Cardiac fibroblast (primary cell): ENCODE measurements at regions not wholly inside any gene's neighbourhood (a gene's known extent, or its start where the extent isn't known, plus 50 kb on each side); places are given as distances from the start of the nearest gene placed in this dataset.
A peak's percentile ranks its signal among the peaks of the same experiment; 100 is the strongest.

ENCODE experiments used
- DNase-seq, 2 donors: peaks; one replicate each; pipeline versions ENCODE4 v3.0.0 to v3.0.0-alpha.2; 2010; ENCODE audit warnings: low read depth in 2 of 2
- H3K4me3 ChIP-seq, 2 donors: replicated peaks in 1 of 2; 1 replicate in 1 of 2; 2 replicates in 1 of 2; pipeline ENCODE4 v1.5.1; 2011; ENCODE audit warnings: low read depth in 2 of 2, low read length in 2 of 2, mild to moderate bottlenecking in 2 of 2, moderate library complexity in 1 of 2
- CTCF ChIP-seq: IDR thresholded peaks from one replicate; pipeline ENCODE4 v1.5.1; 2011; ENCODE audit warnings: low read depth, mild to moderate bottlenecking, low read length, inconsistent platforms

GRCh38 chr15:45914425-45914824, 279.6 kb downstream of the SQOR start:
- H3K4me3 ChIP-seq: no peak overlapping the region
- TF ChIP-seq CTCF: no peak
- DNase-seq: peak in 1 of 2 donors; percentile 5

GRCh38 chr15:45918839-45919238, 284.0 kb downstream of the SQOR start:
- TF ChIP-seq CTCF: no peak
- no peak overlapping the region for H3K4me3 ChIP-seq

GRCh38 chr15:45919806-45920205, 285.0 kb downstream of the SQOR start:
- no peak for TF ChIP-seq CTCF
- peak; percentile 73 to 89 for DNase-seq
- H3K4me3 ChIP-seq: no peak overlapping the region

More at GRCh38 chr15:45918839-45919238, 284.0 kb downstream of the SQOR start:
- peak; percentile 32 to 53 for DNase-seq

GRCh38 chr15:45921376-45921775, 286.5 kb downstream of the SQOR start:
- peak; percentile 22 to 23 for DNase-seq
- no peak for TF ChIP-seq CTCF
- H3K4me3 ChIP-seq: no peak overlapping the region

GRCh38 chr15:45921978-45922377, 287.1 kb downstream of the SQOR start:
- no peak overlapping the region for H3K4me3 ChIP-seq
- no peak for TF ChIP-seq CTCF
- no peak for DNase-seq

- DNase-seq: no peak
- no peak overlapping the region for H3K4me3 ChIP-seq
- no peak for TF ChIP-seq CTCF
These were observed 306.5 kb downstream of the SQOR start for GRCh38 chr15:45941367-45941766.

- TF ChIP-seq CTCF: no peak
- no peak overlapping the region for H3K4me3 ChIP-seq
- DNase-seq: peak in 1 of 2 donors; percentile 2
These were observed 308.4 kb downstream of the SQOR start for GRCh38 chr15:45943240-45943639.
